Upper lobe of left lung (tissue), 4 donors: ENCODE measurements at regions not wholly inside any gene's neighbourhood (a gene's known extent, or its start where the extent isn't known, plus 50 kb on each side); places are given as distances from the start of the nearest gene placed in this dataset.

Source experiments
- CTCF ChIP-seq, 6 experiments: fragments of 450-650 bp in 4 of 6; fragments of 200-600 bp in 2 of 6; sonication (generic) in 2 of 6; IDR thresholded peaks; one replicate each; pipeline ENCODE4 v1.5.1; 2016 to 2019; ENCODE audit warnings: antibody characterized with exemption in 6 of 6
- POLR2A ChIP-seq, 4 donors: fragments of 450-650 bp; IDR thresholded peaks; one replicate each; pipeline ENCODE4 v1.5.1; 2016 to 2017; ENCODE audit warnings: antibody characterized with exemption in 4 of 4, mild to moderate bottlenecking in 2 of 4
- POLR2AphosphoS5 ChIP-seq, 2 donors: sonication (generic); formaldehyde crosslinking; IDR thresholded peaks; one replicate each; pipeline ENCODE4 v1.5.1; 2017; ENCODE audit warnings: antibody characterized with exemption in 2 of 2

- TF ChIP-seq POLR2AphosphoS5 (IDR thresholded peaks at IDR 0.05) (no peak), CTCF (IDR thresholded peaks at IDR 0.05) (no peak), POLR2A (IDR thresholded peaks at IDR 0.05) (no peak)
These were observed 184.4 kb upstream of the SLC39A10 start for GRCh38 chr2:195472501-195473234.
